ENCODE measurements at regions not wholly inside any gene's neighbourhood (a gene's known extent, or its start where the extent isn't known, plus 50 kb on each side); places are given as distances from the start of the nearest gene placed in this dataset.
A peak's percentile ranks its signal among the peaks of the same experiment; 100 is the strongest.

DNA sequence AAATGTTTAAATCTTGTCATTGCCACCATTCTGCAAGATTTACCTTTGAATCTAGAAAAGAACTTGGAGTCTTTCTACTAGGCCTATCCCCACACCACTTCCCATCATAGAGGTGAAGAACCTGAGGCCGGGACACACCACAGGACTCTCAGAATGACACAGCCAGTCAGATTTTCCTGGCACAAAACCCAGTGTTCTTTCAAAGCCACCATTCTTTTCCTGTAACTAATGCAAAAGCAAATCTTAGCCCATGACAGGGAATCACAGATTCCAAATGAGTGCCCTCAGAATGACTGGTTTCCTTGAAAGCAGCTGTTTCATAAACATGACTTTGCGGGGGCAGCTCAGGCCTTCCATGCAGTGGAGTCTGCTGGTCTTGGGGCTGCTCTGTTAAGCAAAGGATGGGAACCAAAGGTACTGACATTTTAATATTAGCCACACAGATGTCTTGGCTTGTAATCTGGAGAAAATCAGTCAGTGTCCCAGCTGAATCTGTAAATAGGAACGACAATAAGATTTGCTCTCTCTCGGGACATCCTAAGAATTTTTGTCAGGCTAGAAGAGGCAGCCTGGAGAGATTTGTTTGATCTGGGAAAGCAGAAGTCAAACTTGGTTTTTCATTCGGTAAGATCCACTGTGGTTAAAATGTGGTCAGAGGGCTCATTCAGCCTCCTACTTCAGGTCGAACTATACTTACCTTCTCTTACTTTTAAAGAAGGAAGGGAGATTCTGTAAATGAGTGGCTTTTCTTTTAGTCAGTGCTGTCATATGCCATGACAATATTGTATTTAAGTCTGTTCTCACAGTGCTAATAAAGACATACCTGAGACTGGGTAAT, 115.1 kb downstream of the PALM2AKAP2 start:
- Histone ChIP-seq H3K36me3 (ENCODE audit: insufficient read depth, low read length) (no peaks in the 10 kb centered on the region), H3K4me3 (ENCODE audit: insufficient read depth, low read depth, low read length) (no peak overlapping the region), H3K79me2 (ENCODE audit: insufficient read depth, low read length) (no peaks in the 10 kb centered on the region), H3K4me2 (ENCODE audit: low read length) (peak overlapping the region; percentile 12), H3K27ac (ENCODE audit: low read depth, low read length) (peak overlapping the region; percentile 59), H2AFZ (ENCODE audit: low read depth, low read length) (no peak overlapping the region), H4K20me1 (ENCODE audit: insufficient read depth, low read length) (peaks cover 4% of the 10 kb centered on the region), H3K4me1 (ENCODE audit: insufficient read depth, low read length) (peaks cover 20% of the 10 kb centered on the region), H3K9ac (ENCODE audit: low read length) (peak overlapping the region; percentile 38), H3K27me3 (ENCODE audit: insufficient read depth, low read length) (no peaks in the 10 kb centered on the region), H3K9me3 (ENCODE audit: insufficient read depth, low read depth, low read length) (no peaks in the 10 kb centered on the region)
- Mint-ChIP-seq H3K4me3 (ENCODE audit: unreplicated experiment) (no peak overlapping the region), H3K4me1 (ENCODE audit: low read depth, unreplicated experiment) (peaks cover 10% of the 10 kb centered on the region), H3K9me3 (ENCODE audit: unreplicated experiment) (no peaks in the 10 kb centered on the region), H3K27ac (ENCODE audit: unreplicated experiment) (peak overlapping the region; percentile 22), H3K36me3 (ENCODE audit: low read depth, unreplicated experiment) (peaks cover 7% of the 10 kb centered on the region), H3K27me3 (ENCODE audit: low read depth, unreplicated experiment) (no peaks in the 10 kb centered on the region)
- DNase-seq (ENCODE audit: low read depth) (peak; percentile 83), FAIRE-seq (no peak)
- TF ChIP-seq CTCF (IDR thresholded peaks at IDR 0.05; ENCODE audit: insufficient read depth, low read depth, low read length) (no peak), EZH2 (IDR thresholded peaks at IDR 0.05; ENCODE audit: insufficient read depth, low read length) (no peak)

DNA sequence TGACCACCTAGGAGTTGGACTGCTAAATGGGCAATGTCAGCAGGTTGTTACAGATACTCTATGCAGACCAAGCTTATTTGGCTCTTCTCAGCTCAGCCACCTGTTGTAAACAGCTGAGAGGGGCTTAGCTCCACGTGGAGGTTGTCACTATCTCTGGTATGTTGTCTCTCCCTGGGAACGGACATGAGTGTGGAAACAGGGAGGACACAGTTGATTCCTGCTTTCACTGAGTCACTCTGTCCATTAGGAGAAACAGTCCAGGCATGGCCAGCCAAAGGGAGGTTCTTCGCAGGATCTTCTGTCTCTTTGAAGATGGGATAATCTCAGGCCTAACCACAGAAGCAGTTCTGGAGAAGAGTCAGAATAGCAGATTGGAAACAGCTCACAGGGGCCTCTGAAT, 121.2 kb downstream of the PALM2AKAP2 start:
- no peak overlapping the region for H3K9ac ChIP-seq (ENCODE audit: low read length)
- H3K9me3 Mint-ChIP-seq (ENCODE audit: unreplicated experiment): no peaks in the 10 kb centered on the region

More for the DNA sequence above, 121.2 kb downstream of the PALM2AKAP2 start:
- Mint-ChIP-seq H3K4me3 (ENCODE audit: unreplicated experiment) (no peak overlapping the region), H3K27me3 (ENCODE audit: low read depth, unreplicated experiment) (no peaks in the 10 kb centered on the region), H3K27ac (ENCODE audit: unreplicated experiment) (no peak overlapping the region), H3K36me3 (ENCODE audit: low read depth, unreplicated experiment) (peaks cover 9% of the 10 kb centered on the region), H3K4me1 (ENCODE audit: low read depth, unreplicated experiment) (peaks cover 10% of the 10 kb centered on the region)
- H3K4me2 ChIP-seq (ENCODE audit: low read length): no peak overlapping the region
- FAIRE-seq: no peak
- no peaks in the 10 kb centered on the region for H3K27me3 ChIP-seq (ENCODE audit: insufficient read depth, low read length)
- peak; percentile 23 for DNase-seq (ENCODE audit: low read depth)
- no peak overlapping the region for H3K27ac ChIP-seq (ENCODE audit: low read depth, low read length)
- H3K4me1 ChIP-seq (ENCODE audit: insufficient read depth, low read length): peaks cover 5% of the 10 kb centered on the region
- no peak for TF ChIP-seq EZH2 (IDR thresholded peaks at IDR 0.05; ENCODE audit: insufficient read depth, low read length)
- no peak for TF ChIP-seq CTCF (IDR thresholded peaks at IDR 0.05; ENCODE audit: insufficient read depth, low read depth, low read length)
- peaks cover 24% of the 10 kb centered on the region for H4K20me1 ChIP-seq (ENCODE audit: insufficient read depth, low read length)
- H2AFZ ChIP-seq (ENCODE audit: low read depth, low read length): no peak overlapping the region
- no peaks in the 10 kb centered on the region for H3K9me3 ChIP-seq (ENCODE audit: insufficient read depth, low read depth, low read length)
- H3K79me2 ChIP-seq (ENCODE audit: insufficient read depth, low read length): no peaks in the 10 kb centered on the region
- no peak overlapping the region for H3K4me3 ChIP-seq (ENCODE audit: insufficient read depth, low read depth, low read length)
- H3K36me3 ChIP-seq (ENCODE audit: insufficient read depth, low read length): no peaks in the 10 kb centered on the region
